ENCODE measurements at regions not wholly inside any gene's neighbourhood (a gene's known extent, or its start where the extent isn't known, plus 50 kb on each side); places are given as distances from the start of the nearest gene placed in this dataset.

- Mint-ChIP-seq H3K27me3 (ENCODE audit: unreplicated experiment) (peaks cover 2% of the 10 kb centered on the region), H3K4me3 (ENCODE audit: unreplicated experiment) (no peak overlapping the region), H3K4me1 (ENCODE audit: low read depth, unreplicated experiment) (no peaks in the 10 kb centered on the region), H3K27ac (ENCODE audit: unreplicated experiment) (no peak overlapping the region), H3K9me3 (ENCODE audit: unreplicated experiment) (no peaks in the 10 kb centered on the region), H3K36me3 (ENCODE audit: unreplicated experiment) (no peaks in the 10 kb centered on the region)
- TF ChIP-seq CTCF (IDR thresholded peaks at IDR 0.05; ENCODE audit: partially characterized antibody, unreplicated experiment) = no peak
- DNase-seq = no peak
Measured at GRCh38 chr2:5782103-5782502, 89.9 kb downstream of the SOX11 start.

- H3K36me3 Mint-ChIP-seq (ENCODE audit: unreplicated experiment) = peaks cover 12% of the 10 kb centered on the region
- no peak overlapping the region for H3K4me3 Mint-ChIP-seq (ENCODE audit: unreplicated experiment)
- TF ChIP-seq CTCF (IDR thresholded peaks at IDR 0.05; ENCODE audit: partially characterized antibody, unreplicated experiment) = no peak
- DNase-seq = no peak
- no peaks in the 10 kb centered on the region for H3K4me1 Mint-ChIP-seq (ENCODE audit: low read depth, unreplicated experiment)
- no peak overlapping the region for H3K27ac Mint-ChIP-seq (ENCODE audit: unreplicated experiment)
- peaks cover 2% of the 10 kb centered on the region for H3K9me3 Mint-ChIP-seq (ENCODE audit: unreplicated experiment)
- no peaks in the 10 kb centered on the region for H3K27me3 Mint-ChIP-seq (ENCODE audit: unreplicated experiment)
Measured at GRCh38 chr2:5788447-5788846, 96.3 kb downstream of the SOX11 start.

GRCh38 chr2:5791371-5791770 lies 99.2 kb downstream of the SOX11 start:
- no peak for DNase-seq
- Mint-ChIP-seq H3K27me3 (ENCODE audit: unreplicated experiment) (peaks cover 3% of the 10 kb centered on the region), H3K4me1 (ENCODE audit: low read depth, unreplicated experiment) (peaks cover 7% of the 10 kb centered on the region), H3K4me3 (ENCODE audit: unreplicated experiment) (no peak overlapping the region), H3K9me3 (ENCODE audit: unreplicated experiment) (peaks cover 4% of the 10 kb centered on the region), H3K36me3 (ENCODE audit: unreplicated experiment) (peaks cover 12% of the 10 kb centered on the region), H3K27ac (ENCODE audit: unreplicated experiment) (no peak overlapping the region)
- TF ChIP-seq CTCF (IDR thresholded peaks at IDR 0.05; ENCODE audit: partially characterized antibody, unreplicated experiment) = no peak

GRCh38 chr2:5794012-5794411 lies 101.8 kb downstream of the SOX11 start:
- H3K9me3 Mint-ChIP-seq (ENCODE audit: unreplicated experiment) = peaks cover 2% of the 10 kb centered on the region
- peaks cover 7% of the 10 kb centered on the region for H3K4me1 Mint-ChIP-seq (ENCODE audit: low read depth, unreplicated experiment)
- no peak overlapping the region for H3K27ac Mint-ChIP-seq (ENCODE audit: unreplicated experiment)
- no peak for TF ChIP-seq CTCF (IDR thresholded peaks at IDR 0.05; ENCODE audit: partially characterized antibody, unreplicated experiment)
- DNase-seq = no peak
- H3K4me3 Mint-ChIP-seq (ENCODE audit: unreplicated experiment) = no peak overlapping the region
- H3K27me3 Mint-ChIP-seq (ENCODE audit: unreplicated experiment) = peaks cover 3% of the 10 kb centered on the region
- peaks cover 7% of the 10 kb centered on the region for H3K36me3 Mint-ChIP-seq (ENCODE audit: unreplicated experiment)

GRCh38 chr2:5798084-5798483 lies 105.9 kb downstream of the SOX11 start:
- H3K36me3 Mint-ChIP-seq (ENCODE audit: unreplicated experiment) = peaks cover 10% of the 10 kb centered on the region
- no peak overlapping the region for H3K4me3 Mint-ChIP-seq (ENCODE audit: unreplicated experiment)
- DNase-seq = no peak
- H3K27me3 Mint-ChIP-seq (ENCODE audit: unreplicated experiment) = peaks cover 3% of the 10 kb centered on the region
- peaks cover 7% of the 10 kb centered on the region for H3K4me1 Mint-ChIP-seq (ENCODE audit: low read depth, unreplicated experiment)
- H3K27ac Mint-ChIP-seq (ENCODE audit: unreplicated experiment) = peak overlapping the region; percentile 26
- H3K9me3 Mint-ChIP-seq (ENCODE audit: unreplicated experiment) = peaks cover 2% of the 10 kb centered on the region
- no peak for TF ChIP-seq CTCF (IDR thresholded peaks at IDR 0.05; ENCODE audit: partially characterized antibody, unreplicated experiment)

All from glutamatergic neuron (in vitro differentiated cells).